GM18502 (cell line): ENCODE measurements at regions not wholly inside any gene's neighbourhood (a gene's known extent, or its start where the extent isn't known, plus 50 kb on each side); places are given as distances from the start of the nearest gene placed in this dataset.

Experiments used
- ATAC-seq: cut with Tn5 transposase; IDR thresholded peaks from one replicate; pipeline ENCODE4 v1.9.1; 2021; ENCODE audit warnings: mild to moderate bottlenecking; ENCODE audit not compliant: unreplicated experiment, poor library complexity

DNA sequence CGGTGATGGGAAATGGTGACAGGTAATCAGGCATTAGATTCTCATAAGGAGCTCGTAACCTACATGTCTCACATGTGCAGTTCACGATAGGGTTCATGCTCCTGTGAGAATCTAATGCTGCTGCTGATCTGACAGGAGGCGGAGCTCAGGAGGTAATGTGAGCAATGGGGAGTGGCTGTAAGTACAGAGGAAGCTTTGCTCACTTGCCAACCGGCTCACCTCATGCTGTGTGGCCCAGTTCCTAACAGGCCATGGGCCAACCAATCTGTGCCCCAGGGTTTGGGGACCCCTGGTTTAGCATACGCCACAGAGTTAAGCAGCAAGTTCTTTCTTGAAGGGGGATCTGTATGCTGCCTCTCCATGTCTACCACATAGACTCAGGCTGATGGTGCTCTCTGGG is 133.1 kb downstream of the IQUB start:
- ATAC-seq = no peak

GRCh38 chr7:123400196-123400595 is 134.2 kb downstream of the IQUB start:
- ATAC-seq = no peak

- ATAC-seq = no peak
Observed at GRCh38 chr7:123398921-123399320, 135.5 kb downstream of the IQUB start.

GRCh38 chr7:123397746-123398338 is 136.6 kb downstream of the IQUB start:
- no peak for ATAC-seq

GRCh38 chr7:123393623-123394022 is 140.8 kb downstream of the IQUB start:
- ATAC-seq = no peak

DNA sequence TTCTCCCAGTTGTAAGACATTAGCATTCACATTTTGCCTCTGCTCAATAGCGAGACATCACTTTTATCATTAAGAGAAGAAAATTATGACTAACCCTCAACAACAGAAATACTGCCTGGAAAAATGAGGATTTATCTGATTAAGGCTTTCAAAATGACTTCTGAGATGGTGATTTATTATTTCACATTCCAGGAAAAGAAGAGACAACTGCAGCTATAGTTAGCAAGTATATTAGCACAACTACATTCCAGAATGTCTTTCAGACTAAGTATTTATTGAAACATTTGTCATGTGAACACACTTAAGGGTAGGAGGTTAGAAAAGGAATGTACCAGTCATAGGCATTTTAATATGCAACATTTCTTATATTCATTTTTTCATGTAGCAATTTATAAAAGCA is 162.0 kb downstream of the IQUB start:
- no peak for ATAC-seq

DNA sequence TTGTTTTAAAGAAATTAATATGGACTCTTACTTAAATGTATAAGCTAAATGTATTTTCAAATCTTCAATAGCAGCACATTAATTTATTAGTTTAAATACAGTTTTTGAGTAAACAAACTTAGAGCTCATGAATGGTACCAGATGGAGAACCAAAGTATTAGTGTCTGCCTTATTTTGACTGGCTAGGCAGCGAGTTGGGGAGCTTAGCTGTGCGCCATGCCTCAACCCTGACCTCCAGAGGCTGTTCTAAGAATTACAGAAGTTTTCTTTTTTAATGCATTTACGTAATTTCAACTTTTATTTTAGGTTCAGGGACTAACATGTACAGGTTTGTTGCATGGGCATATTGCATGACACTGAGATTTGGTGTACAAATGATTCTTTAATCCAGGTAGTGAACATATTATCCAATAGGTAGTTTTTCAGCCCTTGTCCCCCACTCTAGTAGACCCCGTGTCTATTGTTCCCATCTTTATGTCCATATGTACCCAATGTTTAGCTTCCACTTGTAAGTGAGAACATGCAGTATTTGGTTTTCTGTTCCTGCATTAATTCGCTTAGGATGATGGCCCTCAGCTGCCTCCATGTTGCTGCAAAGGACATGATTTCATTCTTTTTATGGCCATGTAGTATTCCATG is 166.8 kb downstream of the IQUB start:
- ATAC-seq = peak; percentile 97

DNA sequence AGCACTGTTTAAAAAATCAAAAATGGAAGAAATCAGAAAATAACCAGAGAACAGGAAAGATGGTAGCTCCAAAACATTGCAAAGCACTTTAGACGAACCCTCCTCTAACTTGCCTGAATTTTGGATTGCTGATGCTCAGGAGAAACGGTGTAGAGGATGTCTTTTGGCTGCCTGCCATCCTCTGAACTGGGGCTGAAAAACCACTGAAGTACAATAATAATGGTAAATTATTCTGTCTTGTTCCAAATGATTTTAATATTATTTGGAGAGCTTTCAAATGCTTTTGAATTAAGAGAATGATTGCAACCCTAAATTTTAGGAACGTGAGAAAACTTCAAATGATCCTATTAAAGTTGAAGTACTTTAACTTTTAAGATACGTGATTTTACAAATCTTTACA is 167.3 kb upstream of the SLC13A1 start:
- no peak for ATAC-seq

DNA sequence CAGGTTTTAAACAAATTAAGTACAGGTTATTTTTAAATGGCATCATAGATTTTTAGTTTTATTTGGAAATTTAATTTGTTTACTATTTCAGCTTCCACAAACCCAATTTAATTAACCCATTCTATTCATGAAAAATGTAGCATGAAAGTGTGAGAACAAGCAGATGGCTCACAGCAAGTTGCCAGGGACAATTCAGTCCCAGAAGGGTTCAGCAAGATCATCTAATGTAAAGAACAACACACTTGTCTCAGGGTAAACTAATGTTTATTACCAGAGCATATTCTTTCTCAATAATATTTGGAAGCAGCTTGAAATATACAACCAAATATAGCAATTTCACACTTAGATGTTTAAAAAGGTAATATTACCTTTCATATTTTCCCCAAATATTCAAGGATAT is 166.9 kb upstream of the SLC13A1 start:
- ATAC-seq = no peak

- ATAC-seq = no peak
Observed at GRCh38 chr7:123360631-123361030, 160.9 kb upstream of the SLC13A1 start.

DNA sequence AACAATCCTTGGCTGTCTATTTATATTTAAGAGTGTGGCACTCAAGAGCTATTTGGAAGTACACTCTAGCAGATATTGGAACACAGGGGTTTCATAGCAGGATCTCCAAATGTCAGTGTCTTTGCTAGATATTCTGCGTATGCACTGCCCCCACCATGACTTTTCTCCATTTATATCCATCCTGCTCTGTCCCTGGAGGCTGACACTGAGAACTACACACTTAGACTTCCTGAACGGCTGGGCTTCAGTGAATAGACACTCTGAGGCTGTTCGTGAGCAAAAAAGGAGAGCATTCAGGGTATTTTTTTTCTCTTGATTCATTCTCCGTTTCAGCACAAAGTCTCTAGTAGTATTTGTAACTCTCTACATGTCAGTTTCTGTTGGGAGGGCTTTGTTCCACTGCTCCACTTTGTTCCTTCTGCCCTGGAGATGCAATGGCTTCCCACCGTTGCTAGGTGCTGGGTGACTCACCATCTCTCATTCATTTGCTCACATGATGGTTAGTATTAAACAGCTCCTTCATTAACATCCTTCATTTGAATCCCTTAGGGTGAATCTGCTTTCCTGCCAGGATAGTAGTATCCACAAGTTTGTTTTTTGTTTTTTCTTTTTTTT is 155.9 kb upstream of the SLC13A1 start:
- ATAC-seq = no peak

GRCh38 chr7:123352973-123353372 is 153.2 kb upstream of the SLC13A1 start:
- no peak for ATAC-seq

- ATAC-seq = no peak
Observed at GRCh38 chr7:123351516-123352505, 152.0 kb upstream of the SLC13A1 start.

DNA sequence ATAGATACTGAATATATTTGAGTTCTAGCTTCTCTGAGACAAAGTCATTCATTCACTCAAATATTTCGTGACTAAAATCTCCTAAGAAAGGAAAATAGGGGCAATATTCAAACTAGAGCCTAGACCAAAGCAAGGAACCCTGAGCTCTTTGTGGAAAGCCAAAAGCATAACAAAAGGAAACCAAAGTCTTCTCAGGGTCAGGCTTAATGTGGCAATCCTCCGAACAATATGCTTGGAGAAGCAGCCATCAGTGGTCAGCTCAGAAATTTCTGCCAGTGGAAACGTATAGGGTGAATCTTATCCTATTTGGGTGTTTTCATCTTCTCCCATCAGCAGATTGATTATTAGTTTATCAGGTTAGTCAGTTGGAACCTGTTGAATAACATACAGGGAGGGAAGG is 151.3 kb upstream of the SLC13A1 start:
- no peak for ATAC-seq

DNA sequence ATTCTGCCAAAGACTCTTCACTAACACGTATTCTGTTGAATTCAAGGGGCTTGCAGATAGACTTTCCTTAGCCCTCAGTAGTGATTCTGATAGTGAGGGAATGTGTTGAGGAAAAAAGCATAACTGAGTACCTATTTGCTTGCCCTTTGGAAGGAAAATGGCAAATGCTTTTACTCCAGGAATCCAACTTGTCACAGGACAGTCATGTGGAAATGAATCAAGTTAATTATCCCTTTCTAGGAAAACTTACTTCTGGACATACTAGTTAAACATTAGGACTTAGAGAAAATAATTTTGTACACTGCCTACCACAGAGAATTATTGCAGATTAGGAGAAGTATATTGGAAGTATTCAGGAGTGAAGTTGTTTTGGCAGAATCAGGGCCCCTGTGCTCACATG is 148.9 kb upstream of the SLC13A1 start:
- ATAC-seq = no peak

- no peak for ATAC-seq
Observed at GRCh38 chr7:123346766-123347165, 147.0 kb upstream of the SLC13A1 start.

GRCh38 chr7:123343611-123344010 is 143.8 kb upstream of the SLC13A1 start:
- ATAC-seq = no peak

DNA sequence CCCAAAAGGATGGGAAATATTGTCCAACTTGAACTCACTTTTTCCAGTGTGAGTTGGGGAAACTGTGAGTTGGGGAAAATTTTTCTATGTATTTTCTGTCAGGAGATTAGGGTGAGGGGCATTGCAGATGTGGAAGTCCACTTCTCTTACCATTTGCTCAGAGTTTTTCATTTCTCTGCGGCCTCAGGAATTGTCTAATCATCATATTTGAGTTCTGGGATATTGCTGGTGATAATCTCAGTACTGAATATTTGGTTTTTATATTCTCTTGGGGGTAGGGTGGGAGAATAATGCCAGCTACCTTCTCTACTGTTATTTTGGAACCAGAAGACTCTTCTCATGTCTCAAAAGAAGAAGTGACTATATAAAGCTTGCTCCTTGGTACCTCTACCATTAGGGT is 141.3 kb upstream of the SLC13A1 start:
- no peak for ATAC-seq

DNA sequence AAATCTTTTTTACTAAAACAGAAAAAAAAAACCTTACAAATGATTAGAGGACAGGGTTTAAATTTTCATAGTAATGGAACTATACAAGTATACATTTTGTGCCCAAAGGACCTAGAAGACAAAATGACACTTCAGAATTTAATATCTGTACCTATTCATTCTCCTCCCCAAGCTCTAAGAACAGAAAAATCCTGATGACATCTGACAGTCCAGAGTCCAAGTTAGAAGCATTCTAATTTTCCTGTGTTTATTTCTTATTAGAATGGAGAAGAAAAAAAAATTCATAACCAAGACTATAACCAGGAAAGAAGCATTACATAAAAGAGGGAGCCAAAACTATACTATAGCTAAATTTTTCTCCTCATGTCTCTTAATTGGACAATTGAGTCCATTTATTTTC is 138.9 kb upstream of the SLC13A1 start:
- no peak for ATAC-seq

DNA sequence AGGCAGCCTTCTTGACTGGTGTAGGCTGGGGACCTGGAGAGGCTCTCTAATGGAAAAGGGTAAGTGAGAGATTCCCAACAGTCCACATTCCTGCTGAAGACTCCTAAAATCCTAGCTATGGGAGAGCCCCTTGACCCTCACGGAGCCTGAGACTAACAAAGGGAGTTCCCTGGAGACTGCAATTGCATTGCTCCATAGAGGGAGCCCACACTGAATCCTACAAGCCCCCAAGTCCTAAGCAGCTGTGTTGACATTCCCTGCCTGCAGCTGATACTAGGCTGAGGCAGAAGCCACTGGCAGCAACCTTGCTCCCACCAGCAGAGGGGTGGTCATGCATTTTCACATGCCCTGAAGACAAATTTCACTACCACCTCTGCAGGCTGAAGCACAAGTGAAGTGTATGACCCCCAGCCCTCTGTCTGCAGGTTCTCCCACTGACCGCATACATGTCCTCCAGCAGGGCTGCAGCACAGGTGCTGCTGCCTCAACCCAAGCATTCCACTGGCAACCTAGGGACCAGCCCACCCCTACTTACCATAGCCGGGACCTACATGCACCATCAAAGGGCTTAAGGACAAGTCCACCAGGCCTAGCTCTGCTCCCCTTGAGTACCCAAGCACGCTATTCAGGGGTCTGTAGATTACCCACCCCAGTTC is 130.3 kb upstream of the SLC13A1 start:
- no peak for ATAC-seq
